Small intestine (tissue), 7 donors: ENCODE measurements at regions not wholly inside any gene's neighbourhood (a gene's known extent, or its start where the extent isn't known, plus 50 kb on each side); places are given as distances from the start of the nearest gene placed in this dataset.

Source experiments
- DNase-seq, 2 donors: peaks; one replicate each; pipeline versions ENCODE4 v3.0.0 to v3.0.0-alpha.2; 2013
- FAIRE-seq: peaks from 2 replicates; lab custom pipeline; 2012; peaks lifted over from hg19 to GRCh38; lab: Jason Lieb, UNC
- H3K27ac ChIP-seq, 3 donors: one replicate each; pipeline ENCODE4 v1.5.1; 2013; ENCODE audit warnings: low read length in 2 of 3, mild to moderate bottlenecking in 2 of 3, control low read depth in 1 of 3, inconsistent platforms in 1 of 3, low read depth in 1 of 3, moderate library complexity in 1 of 3
- H3K27me3 ChIP-seq, 3 donors: one replicate each; pipeline ENCODE4 v1.6.1; 2013; ENCODE audit warnings: low read length in 3 of 3, inconsistent platforms in 1 of 3; ENCODE audit not compliant: control insufficient read depth in 3 of 3, insufficient read depth in 3 of 3
- H3K36me3 ChIP-seq, 3 donors: one replicate each; pipeline ENCODE4 v1.6.1; 2013; ENCODE audit warnings: low read length in 3 of 3, inconsistent platforms in 1 of 3, low read depth in 1 of 3, mild to moderate bottlenecking in 1 of 3, moderate library complexity in 1 of 3; ENCODE audit not compliant: control insufficient read depth in 3 of 3, insufficient read depth in 2 of 3
- H3K4me1 ChIP-seq, 3 donors: one replicate each; pipeline ENCODE4 v1.6.1; 2013; ENCODE audit warnings: low read length in 2 of 3, inconsistent platforms in 1 of 3, low read depth in 1 of 3, mild to moderate bottlenecking in 1 of 3, moderate library complexity in 1 of 3; ENCODE audit not compliant: control insufficient read depth in 3 of 3, insufficient read depth in 2 of 3
- H3K4me3 ChIP-seq, 3 donors: one replicate each; pipeline ENCODE4 v1.5.1; 2013; ENCODE audit warnings: low read length in 3 of 3, control low read depth in 1 of 3, inconsistent platforms in 1 of 3, low read depth in 1 of 3, mild to moderate bottlenecking in 1 of 3, moderate library complexity in 1 of 3
- H3K9me3 ChIP-seq, 2 donors: one replicate each; pipeline ENCODE4 v1.6.1; 2013; ENCODE audit warnings: low read depth in 1 of 2, low read length in 1 of 2; ENCODE audit not compliant: control insufficient read depth in 2 of 2, insufficient read depth in 1 of 2
- WGBS, 3 donors: extraction: QIAGEN DNeasy Blood & Tissue Kit; methylation state at CpG; one replicate each; pipeline ENCODE4 v1.1.7; 2013; 5-methylcytosine and 5-hydroxymethylcytosine counted together
- donor health status: healthy with polysubstance abuse.
- donor health status: control.
- donor health status: control.
- donor health status: Bipolar disorder and iron deficiency.
- donor health status: healthy.

- 21 to 58% (median 37%) methylated on average over 6 of the region's 6 CpGs for WGBS, 3 donors
- Histone ChIP-seq H3K36me3 (no peaks in the 10 kb centered on the region), H3K27me3 (no peaks in the 10 kb centered on the region), H3K9me3 (no peaks in the 10 kb centered on the region), H3K27ac (no peak overlapping the region), H3K4me3 (no peak overlapping the region), H3K4me1 (no peaks in the 10 kb centered on the region)
- DNase-seq: peak; percentile 12 to 17
- FAIRE-seq: no peak
Observed at GRCh38 chr5:158175934-158176481, 317.1 kb upstream of the CLINT1 start.

- no peaks in the 10 kb centered on the region for H3K9me3 ChIP-seq
- no peaks in the 10 kb centered on the region for H3K36me3 ChIP-seq
- peak; percentile 38 to 71 for DNase-seq
- 27 to 35% (median 33%) methylated on average over 8 of the region's 8 CpGs for WGBS, 3 donors
- no peak overlapping the region for H3K27ac ChIP-seq
- H3K4me3 ChIP-seq: no peak overlapping the region
- no peak for FAIRE-seq
- H3K27me3 ChIP-seq: no peaks in the 10 kb centered on the region
- no peaks in the 10 kb centered on the region for H3K4me1 ChIP-seq
Observed at GRCh38 chr5:158174918-158175851, 316.2 kb upstream of the CLINT1 start.

- Histone ChIP-seq H3K27me3 (no peaks in the 10 kb centered on the region), H3K4me1 (no peaks in the 10 kb centered on the region), H3K27ac (no peak overlapping the region), H3K36me3 (no peaks in the 10 kb centered on the region), H3K9me3 (no peaks in the 10 kb centered on the region), H3K4me3 (no peak overlapping the region)
- FAIRE-seq (no peak), DNase-seq (no peak)
- 74 to 91% (median 88%) methylated on average over 4 of the region's 4 CpGs for WGBS, 3 donors
Observed at GRCh38 chr5:158174026-158174425, 315.1 kb upstream of the CLINT1 start.

GRCh38 chr5:158172005-158172404 is 313.1 kb upstream of the CLINT1 start:
- no peak overlapping the region for H3K27ac ChIP-seq
- FAIRE-seq (no peak), DNase-seq (peak; percentile 16 to 60)
- H3K9me3 ChIP-seq: no peaks in the 10 kb centered on the region
- H3K36me3 ChIP-seq: no peaks in the 10 kb centered on the region
- WGBS, 3 donors: 55 to 70% (median 63%) methylated on average over 2 of the region's 2 CpGs
- H3K27me3 ChIP-seq: no peaks in the 10 kb centered on the region
- no peak overlapping the region for H3K4me3 ChIP-seq
- H3K4me1 ChIP-seq: no peaks in the 10 kb centered on the region

GRCh38 chr5:158170534-158170933 is 311.6 kb upstream of the CLINT1 start:
- FAIRE-seq (no peak), DNase-seq (no peak)
- Histone ChIP-seq H3K9me3 (no peaks in the 10 kb centered on the region), H3K27ac (peak overlapping the region in 1 of 3 donors; percentile 16), H3K4me3 (no peak overlapping the region), H3K36me3 (no peaks in the 10 kb centered on the region), H3K4me1 (no peaks in the 10 kb centered on the region), H3K27me3 (peaks cover 0 to 2% (median 0%) of the 10 kb centered on the region in 3 donors)
- 52 to 84% (median 58%) methylated on average over 2 of the region's 2 CpGs for WGBS, 3 donors

- H3K27ac ChIP-seq: peak overlapping the region in 1 of 3 donors; percentile 16
- 33 to 58% (median 39%) methylated on average over 3 of the region's 3 CpGs for WGBS, 3 donors
- FAIRE-seq: no peak
Observed at GRCh38 chr5:158170060-158170459, 311.1 kb upstream of the CLINT1 start.

GRCh38 chr5:158166424-158166823 is 307.5 kb upstream of the CLINT1 start:
- no peak overlapping the region for H3K4me3 ChIP-seq
- DNase-seq (peak in 1 of 2 donors; percentile 9), FAIRE-seq (no peak)
- H3K4me1 ChIP-seq: no peaks in the 10 kb centered on the region
- H3K27ac ChIP-seq: no peak overlapping the region
- no peaks in the 10 kb centered on the region for H3K36me3 ChIP-seq
- WGBS, 3 donors: 43 to 61% (median 52%) methylated on average over 5 of the region's 5 CpGs
- H3K9me3 ChIP-seq: no peaks in the 10 kb centered on the region
- H3K27me3 ChIP-seq: peaks cover 0 to 2% (median 0%) of the 10 kb centered on the region in 3 donors

More at GRCh38 chr5:158170060-158170459, 311.1 kb upstream of the CLINT1 start:
- Histone ChIP-seq H3K36me3 (no peaks in the 10 kb centered on the region), H3K9me3 (no peaks in the 10 kb centered on the region), H3K4me3 (no peak overlapping the region), H3K4me1 (no peaks in the 10 kb centered on the region), H3K27me3 (peaks cover 0 to 2% (median 0%) of the 10 kb centered on the region in 3 donors)
- peak; percentile 69 to 82 for DNase-seq

- DNase-seq (no peak), FAIRE-seq (no peak)
- no peaks in the 10 kb centered on the region for H3K36me3 ChIP-seq
Observed at GRCh38 chr5:158165647-158166046, 306.7 kb upstream of the CLINT1 start.

More at GRCh38 chr5:158165647-158166046, 306.7 kb upstream of the CLINT1 start:
- no peak overlapping the region for H3K4me3 ChIP-seq
- H3K27me3 ChIP-seq: peaks cover 0 to 2% (median 0%) of the 10 kb centered on the region in 3 donors
- H3K4me1 ChIP-seq: no peaks in the 10 kb centered on the region
- no peak overlapping the region for H3K27ac ChIP-seq
- no peaks in the 10 kb centered on the region for H3K9me3 ChIP-seq
